GM19240 (cell line): ENCODE measurements at regions not wholly inside any gene's neighbourhood (a gene's known extent, or its start where the extent isn't known, plus 50 kb on each side); places are given as distances from the start of the nearest gene placed in this dataset.
"Not testable (repeated sequence)": the region's sequence is repeated elsewhere in the genome, so short reads cannot be mapped to it uniquely, and the experiment has no call there.

Source experiments
- DNase-seq: peaks from one replicate; pipeline ENCODE4 v3.0.0; 2011; ENCODE audit warnings: low spot score; ENCODE audit not compliant: insufficient read length

DNA sequence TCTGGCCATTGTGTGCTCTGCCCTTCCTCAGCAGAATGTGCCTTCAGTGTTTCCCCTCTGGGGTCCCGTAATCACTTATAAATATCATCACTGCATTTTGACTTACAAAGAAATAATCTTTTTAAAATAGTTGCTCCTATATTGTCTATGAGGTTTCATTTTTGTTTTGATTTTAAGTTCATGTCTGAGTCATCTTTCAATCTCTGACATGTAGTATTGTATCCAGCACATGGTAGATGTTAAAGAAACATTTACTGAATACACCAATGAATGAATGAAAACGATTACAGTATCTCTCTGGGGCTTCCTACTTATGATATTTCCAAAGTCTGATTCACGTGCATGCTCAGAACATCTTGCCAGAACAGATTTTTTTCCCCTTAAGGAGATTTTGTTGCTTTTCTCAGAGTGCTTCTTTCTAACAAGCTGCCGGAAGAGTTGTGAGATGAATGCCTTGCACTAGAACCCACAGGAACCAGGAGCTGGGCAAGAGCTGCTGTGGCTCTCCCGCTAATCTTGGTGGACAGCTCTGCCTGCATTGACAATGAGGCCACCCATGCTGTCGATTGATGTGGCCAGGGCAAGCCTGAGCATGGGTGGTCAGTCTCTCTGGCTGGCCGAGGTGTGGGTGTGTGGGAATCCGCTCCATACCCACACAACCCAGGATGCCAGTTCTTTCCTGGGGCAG is 199.4 kb downstream of the CYRIA start:
- no peak for DNase-seq

DNA sequence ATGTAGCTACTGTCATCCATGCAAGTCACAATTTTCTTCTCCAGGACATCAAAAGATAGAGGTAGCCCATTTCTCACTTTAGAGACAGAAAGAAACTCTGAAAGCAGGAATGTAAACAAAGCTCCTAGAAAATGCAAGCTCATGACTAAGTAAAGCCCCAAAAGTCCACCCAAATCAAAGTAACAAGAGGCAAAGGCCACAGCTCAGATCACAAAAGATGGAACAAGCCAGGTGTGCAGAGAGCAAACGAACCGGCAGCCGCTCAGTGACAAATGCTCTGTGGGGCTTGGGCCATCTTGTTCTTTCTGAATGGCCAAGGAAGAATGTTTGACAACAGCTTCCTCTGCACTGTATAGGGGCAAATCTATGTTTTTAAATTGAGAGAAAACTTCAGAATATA is 201.0 kb downstream of the CYRIA start:
- DNase-seq: no peak

DNA sequence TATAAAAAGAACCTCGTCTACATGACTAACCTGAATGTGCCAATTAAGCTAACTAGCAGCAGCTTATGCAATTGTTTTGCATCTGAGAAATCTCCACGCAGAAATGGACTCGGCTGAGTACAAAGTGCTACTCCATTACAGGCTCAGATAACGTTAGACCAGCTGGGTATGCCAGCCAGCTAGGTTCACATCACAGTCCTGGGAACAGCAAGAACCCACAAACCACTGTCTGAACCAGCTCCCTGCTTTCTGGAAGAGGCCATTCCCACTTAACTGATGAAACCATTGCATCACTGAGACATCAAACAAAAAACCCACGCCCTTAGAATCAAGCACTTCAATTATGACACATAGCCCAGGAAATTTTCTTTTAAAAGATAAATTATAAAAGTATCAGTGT is 202.7 kb downstream of the CYRIA start:
- no peak for DNase-seq

DNA sequence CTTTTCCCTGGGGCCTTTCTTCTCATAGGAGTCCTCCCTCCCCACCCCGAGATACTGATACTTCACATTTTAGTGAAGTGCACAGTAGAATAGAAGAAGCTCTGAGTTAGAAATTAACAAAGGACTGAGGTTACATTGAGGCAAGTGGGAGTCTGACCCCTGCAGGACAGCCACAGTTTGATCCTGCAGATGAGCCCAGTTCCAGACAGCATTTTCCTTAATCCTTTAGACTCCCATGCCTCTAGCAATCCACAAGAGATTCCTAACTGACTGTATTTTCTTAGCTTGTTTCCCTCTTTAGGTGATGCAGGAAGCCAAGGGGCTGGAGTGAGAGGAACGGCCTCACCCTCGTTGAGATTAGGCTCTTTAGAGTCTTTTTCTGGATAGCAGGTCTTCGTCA is 204.0 kb downstream of the CYRIA start:
- no peak for DNase-seq

- no peak for DNase-seq
These were observed 206.0 kb downstream of the CYRIA start for GRCh38 chr2:16459606-16460005.

DNA sequence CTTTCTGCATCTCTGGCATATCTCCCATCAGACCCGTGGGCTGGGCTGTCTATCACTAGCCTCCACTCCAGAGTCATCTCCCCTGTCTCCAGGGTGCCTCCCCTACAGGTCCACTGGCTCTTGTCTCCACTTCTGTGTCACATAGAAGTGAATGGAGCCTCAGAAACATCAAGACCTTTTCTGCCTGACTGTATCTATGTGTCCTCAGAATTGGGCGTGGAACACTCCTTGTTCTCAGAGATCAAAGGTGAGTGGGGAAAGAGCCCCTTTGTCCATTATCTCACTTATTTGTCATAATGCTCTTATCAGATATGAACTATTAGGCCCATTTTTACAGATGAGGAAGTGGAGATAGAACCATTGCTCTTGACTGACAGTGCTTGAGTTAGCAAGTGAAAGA is 211.0 kb downstream of the CYRIA start:
- no peak for DNase-seq

DNA sequence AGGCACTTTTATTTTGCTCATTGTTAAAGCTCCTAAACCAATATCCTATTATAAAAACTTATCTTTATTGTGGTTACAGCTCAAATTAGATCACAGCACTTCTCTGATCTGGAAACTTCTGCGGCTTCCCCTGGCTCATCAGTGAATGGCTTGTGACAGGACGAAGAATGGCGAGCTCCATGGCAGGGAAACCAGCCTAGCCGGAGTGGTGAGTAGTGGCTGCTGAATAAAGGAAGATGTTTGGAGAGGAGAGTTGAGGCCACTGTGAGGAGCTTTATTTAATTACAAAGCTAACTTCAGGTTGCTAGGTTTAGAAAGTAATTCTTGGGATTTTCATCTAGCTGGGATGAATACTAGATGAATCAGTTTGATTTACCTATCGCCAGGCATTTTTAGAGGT is 213.5 kb downstream of the CYRIA start:
- DNase-seq: no peak

DNA sequence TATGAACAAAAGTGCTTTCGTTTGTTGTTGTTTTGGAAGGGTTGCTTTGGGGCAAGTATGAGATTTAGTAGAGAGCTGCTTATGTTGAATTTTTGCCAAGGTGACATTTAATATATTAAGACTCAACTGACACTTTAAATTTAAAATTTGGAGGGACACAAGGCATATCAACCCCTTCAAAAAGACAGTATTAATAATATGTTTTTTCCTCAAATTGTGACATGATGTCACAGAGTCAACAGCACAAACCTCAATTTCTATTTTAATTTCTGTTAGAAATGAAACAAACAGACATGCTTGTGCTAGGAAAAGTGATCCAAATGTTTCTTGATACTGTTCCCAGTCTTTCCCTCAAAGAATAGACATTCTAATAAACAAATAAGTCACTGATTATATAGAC is 218.9 kb downstream of the CYRIA start:
- DNase-seq: no peak

- DNase-seq: no peak
These were observed 222.7 kb downstream of the CYRIA start for GRCh38 chr2:16442971-16443370.

- DNase-seq: no peak
These were observed 224.2 kb downstream of the CYRIA start for GRCh38 chr2:16441431-16441830.

- DNase-seq: no peak
These were observed 224.7 kb downstream of the CYRIA start for GRCh38 chr2:16440898-16441297.

DNA sequence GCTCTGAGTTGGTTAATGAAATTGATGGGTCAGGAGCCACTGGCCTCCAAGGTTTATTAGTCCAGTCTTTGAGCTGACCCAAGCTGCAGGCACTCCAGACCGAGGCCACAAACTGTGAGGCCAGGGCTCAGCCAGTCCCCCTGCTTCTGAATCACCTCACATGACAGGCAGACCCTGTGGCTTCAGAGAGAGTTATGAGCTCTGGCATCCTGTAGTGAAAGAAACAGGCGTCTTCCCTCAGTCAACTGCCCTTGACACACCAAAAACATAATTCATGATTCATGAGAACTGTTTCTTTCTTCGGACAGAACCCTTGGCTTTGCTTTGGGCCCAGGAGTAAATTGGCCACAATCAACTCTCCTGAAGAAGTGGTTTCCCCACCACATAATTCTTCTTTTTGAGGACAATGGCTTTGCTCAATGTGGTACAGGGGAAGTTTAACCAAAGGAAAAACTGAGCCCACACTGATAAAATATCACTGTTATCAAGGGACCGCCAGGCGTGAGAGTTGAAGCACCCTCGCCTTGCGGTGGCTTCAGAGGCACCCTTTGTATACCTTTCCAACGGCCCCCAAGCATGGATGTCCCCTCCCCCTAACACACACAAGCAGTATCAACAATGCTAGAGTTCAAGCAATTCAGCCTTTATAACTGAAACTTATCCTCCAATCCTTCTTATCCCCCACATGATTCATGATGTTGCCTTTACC is 226.9 kb downstream of the CYRIA start:
- DNase-seq: no peak

DNA sequence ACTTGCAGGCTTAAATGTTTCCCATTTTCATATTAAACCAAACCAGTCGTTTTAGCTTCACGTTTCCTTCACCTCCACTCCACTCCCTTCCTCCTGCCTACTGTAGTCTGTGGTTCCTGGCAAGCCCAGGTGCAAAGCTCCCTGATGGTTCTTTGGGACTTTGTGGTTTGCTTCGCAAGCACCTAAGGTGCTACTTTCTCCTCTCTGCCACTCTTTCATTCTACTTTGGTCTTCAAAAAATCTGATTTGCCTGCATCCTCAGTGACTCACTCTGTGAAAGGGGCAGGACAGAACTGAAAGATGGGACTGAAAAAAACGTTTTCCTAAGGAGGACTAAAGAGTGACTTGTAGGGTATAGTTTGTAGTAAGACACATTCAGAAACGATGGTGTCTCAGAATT is 228.4 kb downstream of the CYRIA start:
- DNase-seq: no peak

GRCh38 chr2:16434393-16434792 is 231.2 kb downstream of the CYRIA start:
- no peak for DNase-seq

GRCh38 chr2:16430846-16431245 is 234.8 kb downstream of the CYRIA start:
- no peak for DNase-seq

GRCh38 chr2:16429431-16430145 is 236.0 kb downstream of the CYRIA start:
- DNase-seq: no peak

GRCh38 chr2:16429002-16429401 is 236.6 kb downstream of the CYRIA start:
- DNase-seq: no peak

DNA sequence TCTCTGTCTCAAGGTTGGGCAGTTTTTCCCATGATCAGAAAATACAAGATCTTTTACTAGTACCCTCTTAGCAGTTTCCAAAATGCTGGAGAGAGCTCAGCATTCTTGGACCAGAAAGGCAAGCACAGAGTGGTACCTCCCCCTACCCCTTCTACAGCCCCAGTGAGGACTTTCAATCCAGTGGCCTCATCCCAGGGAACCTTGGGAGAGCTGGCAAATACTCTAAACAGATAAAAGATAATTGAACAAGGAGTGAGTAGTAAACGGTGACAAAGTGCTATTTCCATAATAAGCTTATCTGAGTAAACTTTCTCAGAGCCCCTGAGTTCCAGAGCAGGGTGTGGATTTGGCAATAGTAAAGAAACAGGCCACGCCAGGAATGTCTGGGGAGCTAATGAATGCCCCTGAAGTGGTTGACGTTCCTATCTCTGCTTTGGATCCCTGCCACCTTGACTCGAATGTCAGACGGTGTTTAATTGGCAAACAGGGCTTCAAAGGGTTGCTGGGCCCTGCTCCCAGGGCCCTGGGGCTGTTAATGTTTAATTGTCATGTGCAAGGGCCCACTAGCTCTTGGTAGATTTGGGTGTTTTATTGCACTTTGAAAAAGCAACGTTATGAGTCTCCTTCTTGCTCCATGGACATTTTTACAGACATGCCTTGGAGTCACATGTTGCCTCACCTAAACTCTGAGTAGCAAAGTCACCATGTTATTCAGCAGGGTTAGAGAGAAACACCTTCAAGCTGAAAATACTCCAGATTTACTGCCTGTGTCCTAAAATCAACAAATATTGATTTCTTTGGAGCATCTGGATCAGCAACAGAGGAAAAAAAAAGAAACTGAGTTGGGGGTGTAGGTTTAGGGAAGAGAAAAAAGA is 239.9 kb downstream of the CYRIA start:
- DNase-seq: no peak

GRCh38 chr2:16420421-16420820 is 245.2 kb downstream of the CYRIA start:
- no peak for DNase-seq

GRCh38 chr2:16417726-16418125 is 247.9 kb downstream of the CYRIA start:
- no peak for DNase-seq

DNA sequence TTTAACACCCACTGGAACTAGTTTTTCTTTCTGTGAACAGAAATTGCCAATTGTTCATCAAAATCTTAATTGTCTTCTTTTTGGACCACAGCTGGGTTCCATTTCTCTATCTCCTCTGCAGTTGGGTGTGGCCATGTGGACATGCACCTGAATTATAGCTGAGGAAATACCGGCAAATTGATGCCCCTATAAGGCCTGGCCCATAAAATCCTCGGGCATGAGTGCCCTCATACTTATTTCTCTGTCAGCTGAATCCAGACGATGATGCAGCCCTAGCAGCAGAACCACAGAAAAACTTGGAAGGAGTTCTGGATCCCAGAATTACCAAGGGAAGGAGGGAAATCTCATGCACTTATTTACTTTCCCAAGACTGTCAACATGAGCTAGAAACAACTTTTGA is 249.0 kb downstream of the CYRIA start:
- DNase-seq: no peak

GRCh38 chr2:16415861-16416260 is 249.8 kb downstream of the CYRIA start:
- not testable (repeated sequence) for DNase-seq
